NAMALWA (cell line): ENCODE measurements at regions not wholly inside any gene's neighbourhood (a gene's known extent, or its start where the extent isn't known, plus 50 kb on each side); places are given as distances from the start of the nearest gene placed in this dataset.
A peak's percentile ranks its signal among the peaks of the same experiment; 100 is the strongest.

ENCODE experiments used
- DNase-seq: peaks from one replicate; pipeline ENCODE4 v3.0.0-alpha.2; 2015; ENCODE audit warnings: low spot score

- no peak for DNase-seq
Measured at GRCh38 chr22:49073873-49074417, 753.7 kb downstream of the BRD1 start.

DNA sequence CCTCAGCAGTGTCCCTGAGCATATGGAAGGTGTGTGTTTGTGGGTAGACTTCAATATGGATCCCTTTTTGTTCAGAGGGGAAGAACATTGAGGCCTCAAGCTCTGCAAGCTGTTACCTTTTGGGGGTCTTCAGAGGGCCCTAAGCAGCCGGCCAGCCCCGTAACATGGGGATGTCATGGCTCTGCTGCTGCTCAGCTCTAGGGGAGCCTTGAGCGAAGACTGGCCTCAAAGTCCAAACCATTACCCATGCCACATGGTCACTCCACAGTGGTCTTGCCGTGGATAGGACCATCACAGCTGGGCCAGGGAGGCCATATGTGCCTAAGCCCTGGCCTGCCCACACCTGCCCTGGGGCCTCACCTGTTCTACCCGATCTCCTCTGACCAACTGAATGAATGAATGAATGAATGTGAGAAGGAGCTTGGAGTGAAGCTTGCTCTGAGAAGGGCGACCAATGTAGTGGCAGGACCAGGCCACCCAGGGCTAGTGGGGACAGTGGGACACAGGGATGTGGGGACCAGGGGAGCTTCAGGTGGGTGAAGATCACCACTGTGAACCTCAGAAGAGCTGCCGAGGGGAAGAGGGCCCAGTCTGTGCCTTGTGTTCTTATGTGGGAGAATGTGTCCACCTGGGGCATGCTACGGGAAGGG lies 754.6 kb downstream of the BRD1 start:
- DNase-seq: no peak

GRCh38 chr22:49070501-49070900 lies 757.2 kb downstream of the BRD1 start:
- DNase-seq: no peak

DNA sequence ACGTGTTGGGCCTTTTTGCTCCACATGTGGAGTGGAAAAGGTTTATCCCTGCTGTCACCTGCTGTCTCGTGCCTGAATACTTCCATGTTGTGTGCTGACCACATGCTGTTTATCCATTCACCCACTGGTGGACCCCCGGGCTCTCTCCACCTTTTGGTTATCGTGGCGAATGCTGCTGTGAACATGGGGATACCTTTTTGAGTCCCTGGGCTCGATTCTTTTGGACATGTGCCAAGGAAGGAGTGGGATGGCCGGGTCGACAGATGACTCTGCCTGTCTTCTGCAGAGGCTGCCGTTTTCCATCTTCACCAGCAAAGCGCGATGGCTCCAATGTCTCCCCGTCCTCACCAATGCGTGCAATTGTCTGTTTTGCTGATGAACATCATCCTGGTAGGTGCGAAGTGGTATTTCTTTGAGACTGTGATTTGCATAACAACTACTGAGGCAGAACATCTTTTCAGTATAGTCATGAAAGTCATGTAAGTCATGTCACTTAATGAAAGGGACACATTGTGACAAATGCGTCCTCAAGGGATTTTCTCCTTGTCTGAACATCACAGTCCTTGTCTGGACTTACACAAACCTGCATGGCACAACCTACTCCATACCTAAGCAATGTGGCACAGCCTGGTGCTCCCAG lies 758.7 kb downstream of the BRD1 start:
- no peak for DNase-seq

- DNase-seq: no peak
Measured at GRCh38 chr22:49067504-49067903, 760.2 kb downstream of the BRD1 start.

DNA sequence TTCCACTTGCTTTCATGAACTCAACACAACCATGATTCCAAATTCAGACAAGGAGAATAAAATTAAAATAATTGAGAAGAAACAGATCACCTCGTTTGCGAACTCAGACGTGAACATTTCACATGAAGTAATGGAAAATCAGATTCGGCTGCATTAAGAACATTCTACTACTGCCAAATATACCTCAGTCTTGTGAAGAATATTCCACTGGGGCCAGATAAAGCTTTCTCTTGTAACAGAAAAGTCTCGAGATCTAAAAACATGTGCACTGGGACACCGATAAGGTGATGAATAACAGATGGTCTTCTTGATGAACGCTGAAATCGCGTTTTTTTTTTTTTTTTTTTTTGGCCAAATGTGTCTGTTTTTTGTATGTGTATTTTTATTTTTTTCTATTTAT lies 761.1 kb downstream of the BRD1 start:
- no peak for DNase-seq

GRCh38 chr22:49064836-49065235 lies 762.8 kb downstream of the BRD1 start:
- no peak for DNase-seq

DNA sequence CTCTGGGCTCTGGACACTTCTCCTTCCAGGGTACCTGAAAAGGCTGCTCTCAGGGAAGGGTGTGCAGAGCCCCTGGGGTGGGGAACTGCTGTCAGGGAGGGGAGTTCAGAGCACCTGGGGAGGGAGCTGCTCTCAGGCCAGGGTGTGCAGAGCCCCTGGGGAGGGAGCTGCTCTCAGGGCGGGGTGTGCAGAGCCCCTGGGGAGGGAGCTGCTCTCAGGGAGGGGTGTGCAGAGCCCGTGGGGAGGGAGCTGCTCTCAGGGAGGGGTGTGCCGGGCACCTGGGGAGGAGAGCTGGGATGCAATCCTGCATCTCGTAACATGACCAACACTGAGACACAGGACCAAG lies 764.2 kb downstream of the BRD1 start:
- no peak for DNase-seq

DNA sequence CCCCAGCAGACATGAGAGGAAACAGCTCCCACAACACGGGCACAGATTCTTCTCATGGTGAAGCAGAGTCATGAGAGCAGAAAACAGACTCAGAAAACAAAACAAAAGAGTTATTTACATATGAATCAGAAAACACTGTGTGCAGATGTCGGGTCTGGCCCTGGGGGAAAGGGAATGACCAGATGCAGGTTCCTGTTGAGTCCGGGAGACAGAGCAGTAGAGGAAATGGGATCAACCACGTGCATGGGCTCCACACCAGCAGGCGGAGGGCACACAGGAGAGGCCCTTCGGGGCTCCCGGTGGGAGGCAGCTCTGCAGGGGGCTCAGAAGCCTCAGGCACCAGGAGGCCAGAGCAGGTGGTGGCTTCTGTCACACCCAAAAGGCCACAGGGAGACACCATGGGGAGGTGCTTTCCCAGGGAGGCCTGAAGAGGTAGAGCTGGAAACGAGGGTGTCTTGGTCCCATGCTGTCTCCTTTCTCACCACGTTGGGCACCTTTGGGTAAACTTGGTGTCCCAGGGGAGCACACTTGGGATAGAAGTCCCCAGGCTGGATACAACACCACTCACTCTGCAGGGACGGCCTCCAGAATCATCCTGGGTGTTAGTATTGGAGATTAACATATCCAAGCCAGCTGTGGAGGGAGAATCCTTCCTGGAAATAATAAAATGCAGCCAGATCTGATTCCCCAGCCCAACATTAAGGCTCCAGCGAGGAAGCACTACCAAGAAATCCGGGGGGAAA lies 764.7 kb downstream of the BRD1 start:
- DNase-seq: no peak

- no peak for DNase-seq
Measured at GRCh38 chr22:49062155-49062801, 765.4 kb downstream of the BRD1 start.

GRCh38 chr22:49057910-49058309 lies 769.8 kb downstream of the BRD1 start:
- DNase-seq: no peak

GRCh38 chr22:49056301-49056700 lies 771.4 kb downstream of the BRD1 start:
- no peak for DNase-seq

GRCh38 chr22:49055406-49055805 lies 772.3 kb downstream of the BRD1 start:
- DNase-seq: no peak

GRCh38 chr22:49053578-49053977 lies 774.1 kb downstream of the BRD1 start:
- no peak for DNase-seq

GRCh38 chr22:49052560-49052959 lies 775.1 kb downstream of the BRD1 start:
- DNase-seq: no peak

GRCh38 chr22:49052023-49052538 lies 775.6 kb downstream of the BRD1 start:
- DNase-seq: no peak

DNA sequence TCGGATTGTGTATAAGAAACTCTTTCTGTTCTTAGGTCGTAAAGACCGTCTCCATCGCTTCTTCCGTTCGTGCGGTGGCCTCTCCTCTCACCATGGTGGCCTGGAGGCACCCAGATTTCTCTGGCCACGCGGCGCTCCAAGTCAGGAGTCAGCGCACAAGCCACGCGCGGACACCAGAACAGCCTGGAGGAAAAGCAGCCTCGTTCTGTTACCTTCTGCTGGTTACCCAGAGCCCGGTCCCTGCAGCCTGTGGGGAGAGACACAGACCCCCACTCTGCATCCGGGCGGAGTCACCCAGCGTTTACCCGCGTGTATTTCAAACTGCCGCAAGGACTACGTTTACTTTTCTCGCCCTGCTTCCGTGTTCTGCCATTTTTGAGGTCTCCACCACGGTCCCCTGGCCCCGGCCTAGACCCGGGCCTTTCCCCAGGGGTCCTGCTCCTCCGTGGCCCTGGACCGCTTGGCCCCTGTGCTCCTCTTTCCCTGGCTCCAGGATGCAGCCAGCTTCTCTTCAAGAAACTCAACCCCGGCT lies 776.1 kb downstream of the BRD1 start:
- DNase-seq: no peak

GRCh38 chr22:49049691-49050090 lies 778.0 kb downstream of the BRD1 start:
- no peak for DNase-seq

DNA sequence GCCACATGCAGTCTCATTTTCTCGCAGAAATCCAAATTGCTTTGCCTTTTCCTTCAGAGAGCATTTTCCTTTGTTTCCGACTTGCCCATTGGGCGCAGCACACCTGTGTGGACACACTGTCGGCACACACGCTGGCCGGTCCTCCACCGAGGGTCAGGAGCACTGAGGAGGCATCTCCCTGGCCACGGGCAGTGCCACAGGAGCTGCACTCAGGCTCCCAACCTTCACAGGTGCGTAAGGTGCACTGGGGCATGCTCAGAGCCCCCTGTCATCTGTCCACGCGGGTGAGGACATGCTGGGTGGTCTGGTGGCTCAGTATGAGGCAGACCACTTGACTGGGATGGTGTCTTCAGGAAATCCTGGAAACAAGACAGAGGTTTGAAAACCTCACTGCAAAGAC lies 779.1 kb downstream of the BRD1 start:
- DNase-seq: no peak

GRCh38 chr22:49047447-49047846 lies 780.2 kb downstream of the BRD1 start:
- no peak for DNase-seq

GRCh38 chr22:49046546-49047361 lies 780.9 kb downstream of the BRD1 start:
- peak; percentile 73 for DNase-seq
